HG03439 (cell line): ENCODE measurements at regions not wholly inside any gene's neighbourhood (a gene's known extent, or its start where the extent isn't known, plus 50 kb on each side); places are given as distances from the start of the nearest gene placed in this dataset.

Source experiments
- ATAC-seq: cut with Tn5 transposase; IDR thresholded peaks from one replicate; pipeline ENCODE4 v1.9.1; 2021; ENCODE audit warnings: mild to moderate bottlenecking, moderate library complexity; ENCODE audit not compliant: unreplicated experiment

DNA sequence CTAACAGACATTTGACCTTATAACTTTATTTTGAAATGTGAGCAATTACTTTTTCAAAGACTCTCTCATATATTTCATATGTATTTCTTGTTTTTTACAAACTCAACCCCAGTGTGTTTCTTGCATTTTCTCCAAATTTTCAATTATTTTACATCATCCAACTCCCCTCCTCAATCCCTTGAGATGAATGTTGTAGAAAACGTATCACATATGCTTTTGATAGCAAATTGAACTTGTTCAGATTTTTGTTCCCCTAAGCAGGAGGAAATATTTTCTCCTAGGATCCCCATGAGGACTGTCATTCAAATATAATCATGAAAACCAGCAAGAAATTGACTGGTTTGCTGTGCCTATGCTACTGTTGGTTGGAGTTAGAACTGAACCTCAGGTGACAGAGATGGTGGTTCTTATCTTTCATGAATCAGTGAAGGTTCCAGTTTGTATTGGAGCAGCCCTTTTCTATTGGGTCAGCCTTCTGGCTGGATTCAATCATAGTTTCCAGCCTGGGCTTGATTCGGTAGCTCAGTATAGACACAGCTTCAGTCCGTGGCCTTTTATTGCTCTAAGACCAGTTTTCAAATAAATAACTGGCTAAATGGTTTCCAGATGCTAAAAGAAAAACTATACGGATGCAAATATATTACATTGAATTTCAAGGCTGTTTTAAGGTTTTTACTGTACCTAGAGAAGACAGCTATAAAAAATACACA is 591.0 kb downstream of the EPHA4 start:
- ATAC-seq: no peak

DNA sequence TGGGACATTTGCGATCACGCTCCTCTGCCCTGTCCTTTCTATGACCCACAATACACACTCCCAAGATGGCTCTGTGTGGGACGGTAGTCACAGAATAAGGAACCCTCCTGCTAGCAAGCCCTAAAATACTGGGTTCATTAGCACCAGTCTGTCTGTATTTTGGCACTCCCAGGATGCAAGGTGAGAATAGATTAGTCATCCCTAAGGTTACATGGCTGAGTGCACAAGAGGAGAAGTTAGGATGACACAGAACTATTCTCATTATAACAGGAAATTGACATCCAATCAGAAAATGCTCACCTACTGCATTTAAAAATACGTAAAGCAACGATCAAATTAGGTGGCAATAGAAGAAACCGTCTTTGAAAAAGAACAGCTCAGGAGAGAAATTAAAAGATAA is 590.2 kb downstream of the EPHA4 start:
- no peak for ATAC-seq

DNA sequence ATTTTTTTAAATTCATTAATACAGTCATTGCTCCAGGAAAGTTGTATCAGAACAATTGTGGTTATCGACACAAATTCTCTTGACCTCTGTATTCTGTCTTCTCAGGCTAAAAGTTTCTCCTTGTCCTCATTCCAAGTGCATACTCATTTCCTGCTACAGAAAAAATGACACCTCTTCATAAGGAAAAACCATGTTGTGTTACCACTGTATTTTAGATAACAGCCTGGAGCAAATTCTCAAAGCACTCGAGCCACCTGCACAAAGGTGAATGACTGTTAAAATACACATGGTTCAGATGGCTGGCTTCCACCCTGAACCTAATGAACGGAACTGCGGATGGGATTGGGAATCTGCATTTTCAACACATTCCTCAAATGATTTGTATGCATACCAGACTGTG is 586.5 kb downstream of the EPHA4 start:
- ATAC-seq: no peak

DNA sequence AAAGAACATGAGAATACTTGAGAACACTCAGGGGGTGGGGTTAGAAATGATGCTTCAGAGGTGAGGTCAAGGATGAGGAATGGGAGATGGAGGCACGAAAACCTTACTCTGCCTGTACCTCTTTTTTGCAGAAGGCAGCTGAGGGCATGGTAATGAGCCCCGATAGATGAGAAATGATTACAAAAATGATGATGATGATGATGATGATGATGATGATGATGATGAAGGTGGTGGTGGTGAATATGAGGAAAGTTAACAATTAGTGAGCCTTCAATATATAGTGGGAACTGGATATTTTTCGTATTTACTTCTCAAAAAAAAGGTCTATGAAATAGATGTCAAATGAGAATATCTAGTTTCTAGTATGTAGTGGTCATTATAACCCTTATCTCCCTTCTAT is 584.3 kb downstream of the EPHA4 start:
- no peak for ATAC-seq

DNA sequence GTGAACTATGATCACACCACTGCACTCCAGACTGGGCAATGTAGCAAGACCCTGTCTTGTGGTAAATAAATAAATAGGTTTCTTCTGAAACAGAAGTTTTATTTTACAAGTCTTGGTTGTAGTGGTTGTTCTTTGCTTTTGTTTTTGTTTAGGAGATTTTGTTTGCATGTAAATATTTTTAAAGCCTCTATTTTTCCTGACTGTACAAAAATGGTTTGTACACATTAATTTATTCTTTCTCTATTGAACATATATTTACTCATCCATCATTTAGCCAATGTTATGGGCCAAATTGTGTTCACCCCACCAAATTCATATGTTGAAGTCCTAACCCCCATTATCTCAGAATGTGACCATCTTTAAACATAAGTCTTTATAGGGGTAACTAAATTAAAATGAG is 580.1 kb downstream of the EPHA4 start:
- ATAC-seq: no peak

DNA sequence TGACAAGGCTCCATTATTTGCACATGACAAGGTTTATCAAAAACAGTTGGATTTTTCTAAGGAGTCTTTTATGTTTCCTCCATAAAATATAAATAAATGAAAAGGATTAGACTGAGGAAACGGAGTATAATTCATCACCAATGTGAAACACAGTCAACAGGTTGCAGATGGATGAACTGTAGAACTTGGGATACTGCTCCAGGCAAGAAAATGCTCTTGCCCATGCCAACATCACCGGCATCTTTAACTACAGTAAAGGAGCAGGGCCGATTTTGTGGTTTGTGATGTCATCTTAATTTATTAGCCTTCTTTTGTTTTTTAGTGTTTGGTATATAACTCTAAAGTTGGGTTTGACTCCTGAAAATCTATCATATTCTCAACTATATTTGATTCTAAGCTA is 577.3 kb downstream of the EPHA4 start:
- no peak for ATAC-seq

DNA sequence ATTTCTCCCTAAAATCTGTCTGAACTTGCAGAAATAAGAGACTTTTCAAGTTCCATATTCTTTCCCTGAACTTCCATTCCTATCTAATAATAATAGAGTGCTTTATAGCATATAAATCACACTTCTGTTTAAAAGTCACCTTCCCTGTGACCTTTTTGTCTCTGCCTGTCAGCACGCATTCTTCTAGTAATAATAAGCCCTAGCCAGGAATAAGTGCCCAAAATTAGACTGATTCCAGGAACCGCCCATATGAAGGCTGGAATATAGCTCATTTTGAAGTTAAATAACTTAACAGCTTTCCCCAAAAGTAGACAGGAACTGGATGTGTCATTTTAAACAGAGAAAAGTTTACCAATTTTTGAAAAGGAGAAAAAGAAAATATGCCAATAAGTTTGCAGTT is 576.5 kb downstream of the EPHA4 start:
- ATAC-seq: no peak

DNA sequence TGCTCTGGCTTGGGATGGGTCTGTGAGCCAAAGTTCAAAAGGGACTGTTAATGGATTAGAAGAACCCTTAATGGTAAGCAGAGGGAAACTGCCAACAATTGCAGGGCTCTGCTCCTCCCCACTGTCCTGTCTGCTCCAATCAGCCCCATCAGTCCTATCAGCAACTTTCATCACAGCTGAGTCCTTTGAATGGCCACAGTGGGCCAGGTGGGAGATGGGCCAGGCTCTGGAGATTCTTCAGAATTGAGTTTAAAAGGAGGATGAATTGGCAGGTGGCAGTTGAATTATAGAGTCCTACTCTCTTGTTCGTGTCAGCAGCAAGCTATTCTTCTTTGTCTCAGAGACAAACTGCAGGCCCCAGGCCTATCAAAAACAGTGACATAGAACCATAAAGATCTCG is 573.9 kb downstream of the EPHA4 start:
- ATAC-seq: no peak

DNA sequence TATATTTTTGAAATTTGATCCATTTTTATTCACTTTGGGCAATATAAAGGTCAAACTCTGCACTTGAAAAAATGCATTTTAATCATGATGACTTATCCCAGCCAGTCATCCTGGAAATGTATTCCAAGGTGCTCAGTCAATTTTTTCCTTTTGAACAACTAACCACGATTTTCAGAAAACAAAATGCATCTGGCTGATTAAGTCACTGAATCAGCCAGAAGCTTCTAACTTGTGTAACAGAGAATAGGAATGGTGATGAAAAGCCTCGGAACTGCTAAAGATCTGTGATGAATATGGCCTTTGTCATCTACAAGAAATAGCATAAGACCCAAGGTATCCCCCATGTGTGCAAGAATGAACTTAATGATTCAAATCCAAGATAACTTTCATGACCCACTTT is 572.7 kb downstream of the EPHA4 start:
- no peak for ATAC-seq

DNA sequence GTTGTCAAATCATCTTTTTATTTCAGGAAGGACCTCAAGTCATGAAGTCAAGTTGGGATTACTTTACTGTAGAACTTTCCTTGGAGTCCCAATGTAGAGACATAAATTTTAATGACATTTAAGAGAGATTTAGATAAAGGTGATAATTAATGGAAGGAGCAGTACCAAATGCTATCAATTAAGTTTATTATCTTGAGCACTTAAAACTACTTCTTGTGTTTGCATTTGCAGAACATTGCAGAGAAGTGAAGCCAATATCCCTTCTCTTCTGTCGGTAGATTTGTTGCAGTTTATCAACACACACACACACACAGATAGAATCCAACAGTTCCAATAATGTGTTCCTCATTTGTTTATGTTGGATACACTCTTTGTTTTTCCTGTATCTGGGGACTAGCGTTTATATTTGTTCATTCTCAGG is 570.7 kb downstream of the EPHA4 start:
- ATAC-seq: no peak

DNA sequence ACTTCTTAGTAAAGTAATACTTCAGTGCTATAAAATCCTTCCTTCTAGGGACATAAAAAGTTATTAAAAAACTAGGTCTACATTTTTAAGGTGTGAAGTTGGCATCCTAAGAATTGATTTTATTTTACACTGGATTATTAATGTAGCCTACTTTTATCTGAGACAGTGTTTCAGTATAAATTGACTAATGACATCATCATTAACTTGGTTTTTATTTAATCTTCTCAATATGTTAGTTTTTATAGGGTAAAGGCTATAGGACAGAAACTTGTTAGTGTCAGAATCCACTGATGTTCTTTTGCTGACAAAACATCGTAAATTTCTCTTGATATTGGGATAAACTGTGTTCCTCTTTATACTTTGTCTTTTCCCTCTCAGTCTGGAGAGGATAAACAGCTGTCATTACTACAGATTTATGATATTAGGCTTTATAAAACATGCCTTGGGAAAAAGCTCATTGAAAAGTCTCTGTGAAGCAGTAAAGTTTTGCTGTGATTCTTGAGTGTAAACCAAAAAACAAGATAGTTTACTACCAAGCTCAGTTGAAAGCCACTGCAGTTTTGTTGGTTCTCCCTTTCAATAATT is 569.9 kb downstream of the EPHA4 start:
- ATAC-seq: no peak

DNA sequence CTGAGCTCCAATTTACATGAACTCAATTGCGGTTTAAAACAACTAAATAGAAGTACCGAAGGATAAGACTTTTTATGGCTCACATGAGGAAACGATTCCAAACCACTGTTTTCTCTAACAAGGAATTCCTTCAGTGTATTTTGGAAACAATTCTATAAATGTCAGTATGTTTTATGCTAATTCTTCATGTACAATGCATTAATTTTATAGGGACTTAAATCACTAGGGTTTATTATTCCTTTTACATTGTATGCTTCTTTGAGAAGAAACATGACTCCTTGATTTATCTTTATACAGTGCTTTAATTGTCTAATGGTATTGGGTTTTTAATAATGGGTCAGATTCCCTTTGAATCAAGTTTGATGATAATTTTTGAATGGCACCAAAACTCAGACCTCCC is 566.8 kb downstream of the EPHA4 start:
- ATAC-seq: no peak

DNA sequence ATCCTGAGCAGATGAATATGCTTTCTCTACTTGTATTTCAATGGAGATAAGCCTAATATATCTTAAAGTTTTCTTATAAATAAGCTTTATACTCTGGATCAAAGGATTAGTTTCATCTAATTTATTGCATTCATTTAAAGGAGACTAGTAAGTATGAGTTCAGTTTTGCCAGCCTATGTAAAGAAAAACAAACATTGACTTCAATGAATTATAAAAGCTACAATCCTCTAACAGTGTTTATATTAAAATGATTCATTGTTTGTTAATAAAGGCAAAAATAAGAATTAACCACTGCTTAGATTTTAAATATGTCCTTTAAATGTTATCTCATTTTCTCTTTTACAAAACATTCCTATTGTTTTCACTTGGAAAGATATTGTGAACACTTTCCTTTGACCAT is 566.0 kb downstream of the EPHA4 start:
- ATAC-seq: no peak

DNA sequence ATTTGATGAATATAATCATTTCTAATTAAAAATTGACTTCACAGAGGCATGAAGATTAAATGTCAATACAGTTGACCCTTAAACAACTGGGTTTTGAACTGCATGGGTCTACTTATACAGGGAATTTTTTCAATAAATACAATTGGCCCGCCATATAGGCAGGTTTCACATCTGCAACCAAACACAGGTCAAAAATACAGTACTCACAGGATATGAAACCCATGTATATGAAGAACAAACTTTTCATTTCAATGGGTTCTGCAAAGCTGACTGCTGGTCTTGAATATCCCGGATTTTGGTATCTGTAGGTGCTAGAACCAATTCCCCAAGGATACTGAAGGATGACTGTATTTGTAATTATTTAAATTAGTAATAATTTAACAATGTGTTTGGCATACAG is 555.6 kb downstream of the EPHA4 start:
- ATAC-seq: no peak

DNA sequence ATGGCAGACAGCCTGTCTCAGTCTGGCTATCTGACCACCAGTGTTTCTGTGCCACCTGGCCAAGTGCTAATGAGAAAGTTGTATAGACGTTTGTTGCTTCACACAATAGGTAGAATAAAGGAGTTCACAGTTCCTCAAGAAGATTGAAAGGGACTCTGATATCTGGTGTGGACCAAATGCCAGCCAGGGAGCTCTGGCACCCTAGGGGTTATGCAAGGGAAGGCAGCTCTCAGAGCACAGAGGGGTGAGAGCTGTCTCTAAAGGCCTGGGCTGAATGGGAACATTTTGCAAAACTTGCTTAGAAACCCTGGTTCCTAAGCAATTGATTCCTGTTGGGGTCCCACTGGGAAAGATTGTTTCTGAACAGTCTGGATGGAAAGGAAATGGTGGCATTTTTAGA is 553.8 kb downstream of the EPHA4 start:
- no peak for ATAC-seq

DNA sequence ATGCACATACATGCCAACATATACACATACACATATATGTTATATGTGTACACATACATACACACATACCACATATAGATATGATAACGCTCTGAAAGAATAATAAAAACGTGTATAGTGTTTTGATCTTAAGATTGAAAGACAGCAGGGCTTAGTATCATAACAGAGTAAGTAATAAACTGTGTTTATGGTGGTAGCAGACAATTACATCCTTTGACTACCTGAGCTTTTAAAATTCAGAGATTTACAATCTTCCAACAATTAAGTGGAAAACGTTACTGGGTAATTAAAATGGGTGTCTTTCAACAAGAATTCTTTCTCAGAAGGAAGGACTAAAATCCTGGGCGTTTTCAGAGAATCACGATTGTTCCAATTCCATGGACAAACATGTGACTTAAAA is 552.4 kb downstream of the EPHA4 start:
- no peak for ATAC-seq

DNA sequence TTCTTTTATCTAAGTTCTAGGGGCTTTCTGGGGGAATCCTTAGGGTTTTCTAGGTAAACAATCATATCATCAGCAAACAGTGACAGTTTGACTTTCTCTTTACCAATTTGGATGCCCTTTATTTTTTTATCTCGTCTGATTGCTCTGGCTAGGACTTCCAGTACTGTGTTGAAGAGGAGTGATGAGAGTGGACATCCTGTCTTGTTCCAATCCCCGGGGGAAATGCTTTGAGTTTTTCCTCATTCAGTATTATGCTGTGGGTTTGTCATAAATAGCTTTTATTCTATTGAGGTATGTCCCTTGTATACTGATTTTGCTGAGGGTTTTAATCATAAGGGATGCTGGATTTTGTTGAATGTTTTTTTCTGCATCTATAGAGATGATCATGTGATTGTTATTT is 549.5 kb downstream of the EPHA4 start:
- no peak for ATAC-seq

DNA sequence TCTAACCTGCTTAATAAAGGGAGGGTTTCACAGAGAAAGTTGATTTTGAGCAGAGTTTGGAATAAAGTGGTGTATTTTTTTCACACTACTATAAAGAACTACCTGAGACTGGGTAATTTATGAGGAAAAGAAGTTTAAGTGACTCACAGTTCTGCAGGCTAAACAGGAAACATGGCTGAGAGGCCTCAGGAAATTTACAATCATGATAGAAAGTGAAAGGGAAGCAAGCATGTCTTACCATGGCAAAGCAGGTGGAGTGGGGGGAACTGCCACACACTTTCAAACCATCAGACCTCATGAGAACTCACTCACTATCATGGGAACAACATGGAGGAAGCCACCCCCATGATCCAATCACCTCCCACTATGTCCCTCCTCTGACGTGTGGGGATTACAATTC is 546.7 kb downstream of the EPHA4 start:
- ATAC-seq: no peak

DNA sequence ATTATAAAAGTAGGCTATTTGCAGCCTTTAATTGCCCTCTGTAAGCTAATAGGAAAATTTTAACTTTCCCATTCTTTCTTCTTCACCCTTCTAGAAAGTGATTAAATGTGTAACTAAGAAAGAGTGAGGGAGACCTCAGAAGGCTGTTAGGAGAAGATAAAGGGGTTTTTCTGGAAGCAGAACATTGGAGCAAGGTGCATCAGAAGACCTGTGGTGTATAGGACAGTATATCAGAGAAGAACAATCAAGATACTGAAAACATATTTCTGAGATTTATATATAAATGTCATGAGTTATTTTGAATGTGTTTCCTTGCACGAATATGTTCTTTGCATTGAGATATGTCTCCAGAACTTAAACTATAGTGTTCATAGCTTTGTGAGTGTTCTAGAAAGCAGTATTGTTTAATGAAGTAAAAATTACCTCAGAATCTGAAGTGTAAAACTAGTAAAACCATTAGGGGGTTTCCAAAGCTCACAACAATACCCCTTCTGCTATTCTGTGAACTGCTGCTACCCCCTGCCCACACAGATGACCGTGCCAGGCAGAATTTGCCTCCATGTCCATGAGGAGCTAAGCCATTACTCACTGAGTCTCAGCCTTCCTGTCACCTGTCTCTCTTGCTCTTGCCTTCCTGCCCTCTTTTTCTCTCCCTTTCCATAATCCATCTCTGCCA is 537.9 kb downstream of the EPHA4 start:
- ATAC-seq: no peak

DNA sequence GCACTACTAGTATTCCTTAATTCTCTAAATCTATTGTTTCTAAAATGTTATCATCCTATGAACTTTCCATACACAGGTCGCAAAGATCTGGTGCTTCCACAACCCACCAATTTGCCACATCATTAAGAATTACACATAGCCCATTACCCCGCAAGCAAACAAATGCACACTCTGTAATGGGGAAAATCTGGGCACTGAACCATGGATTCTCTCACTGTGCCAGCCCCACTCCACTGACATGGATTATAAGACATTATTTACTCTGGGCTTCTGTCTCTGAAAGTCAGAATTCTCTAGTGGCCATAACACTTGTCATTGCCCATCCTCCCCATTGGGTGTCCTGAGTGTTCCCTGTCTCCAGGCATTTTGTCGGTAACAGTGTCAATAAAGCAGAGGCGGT is 537.1 kb downstream of the EPHA4 start:
- ATAC-seq: no peak

DNA sequence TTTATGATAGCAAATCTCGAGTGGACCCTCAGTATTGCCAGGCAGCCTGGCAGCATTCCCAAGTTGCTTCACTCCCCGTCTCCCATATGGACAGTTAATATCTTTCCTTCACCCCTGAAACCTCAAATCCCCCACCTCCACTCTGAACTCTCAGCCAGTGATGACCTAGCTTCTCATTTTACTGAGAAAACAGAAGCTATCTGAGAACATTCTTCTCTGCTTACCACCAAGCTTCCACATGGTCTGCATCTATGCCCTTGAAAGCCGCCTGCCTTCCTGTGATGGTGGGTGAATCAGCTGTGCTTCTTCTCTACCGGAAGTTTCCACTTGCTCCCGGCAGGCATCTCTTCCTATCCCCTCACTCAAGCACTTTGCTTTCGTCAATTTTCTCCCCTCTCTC is 529.2 kb downstream of the EPHA4 start:
- ATAC-seq: no peak

DNA sequence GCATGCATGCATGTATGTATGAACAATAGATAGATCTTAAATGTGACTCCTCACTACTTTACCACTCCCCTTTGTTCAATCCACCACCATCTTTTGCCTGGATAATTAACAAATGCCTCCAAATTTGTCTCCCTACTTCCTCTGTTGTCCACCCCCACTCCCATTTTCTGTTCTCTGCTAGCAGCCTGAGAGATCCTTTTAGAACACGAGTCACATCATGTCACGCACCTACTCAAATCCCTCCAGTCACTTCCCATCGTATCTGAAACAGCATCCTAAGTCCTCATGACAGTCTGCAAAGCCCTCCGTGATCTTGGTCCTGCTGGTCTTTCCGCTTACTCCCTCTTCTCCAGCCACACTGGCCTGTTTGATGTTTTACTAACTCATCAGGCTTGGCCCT is 527.3 kb downstream of the EPHA4 start:
- ATAC-seq: no peak
